ENCODE measurements at regions not wholly inside any gene's neighbourhood (a gene's known extent, or its start where the extent isn't known, plus 50 kb on each side); places are given as distances from the start of the nearest gene placed in this dataset.

GRCh38 chr3:168407381-168407780 lies 311.7 kb upstream of the GOLIM4 start:
- Histone ChIP-seq H3K27me3 (replicated peaks; ENCODE audit: control insufficient read depth, insufficient read depth, low read length) (no peaks in the 10 kb centered on the region), H3K36me3 (ENCODE audit: control insufficient read depth, insufficient read depth, low read length) (no peaks in the 10 kb centered on the region), H3K4me3 (replicated peaks; ENCODE audit: low read depth, low read length) (no peak overlapping the region)
- no peak for TF ChIP-seq CTCF (IDR thresholded peaks at IDR 0.05; ENCODE audit: insufficient read depth, low read length, poor library complexity, severe bottlenecking)
- no peak for DNase-seq (ENCODE audit: extremely low read depth, insufficient read length)

GRCh38 chr3:168405288-168405687 lies 309.6 kb upstream of the GOLIM4 start:
- H3K27me3 ChIP-seq (replicated peaks; ENCODE audit: control insufficient read depth, insufficient read depth, low read length) = no peaks in the 10 kb centered on the region
- DNase-seq (ENCODE audit: extremely low read depth, insufficient read length) = no peak
- no peak for TF ChIP-seq CTCF (IDR thresholded peaks at IDR 0.05; ENCODE audit: insufficient read depth, low read length, poor library complexity, severe bottlenecking)
- H3K36me3 ChIP-seq (ENCODE audit: control insufficient read depth, insufficient read depth, low read length) = no peaks in the 10 kb centered on the region
- no peak overlapping the region for H3K4me3 ChIP-seq (replicated peaks; ENCODE audit: low read depth, low read length)

- DNase-seq (ENCODE audit: extremely low read depth, insufficient read length) = no peak
- H3K4me3 ChIP-seq (replicated peaks; ENCODE audit: low read depth, low read length) = no peak overlapping the region
- TF ChIP-seq CTCF (IDR thresholded peaks at IDR 0.05; ENCODE audit: insufficient read depth, low read length, poor library complexity, severe bottlenecking) = no peak
- no peaks in the 10 kb centered on the region for H3K36me3 ChIP-seq (ENCODE audit: control insufficient read depth, insufficient read depth, low read length)
- no peaks in the 10 kb centered on the region for H3K27me3 ChIP-seq (replicated peaks; ENCODE audit: control insufficient read depth, insufficient read depth, low read length)
These were observed 302.8 kb upstream of the GOLIM4 start for GRCh38 chr3:168398371-168399025.

- H3K27me3 ChIP-seq (replicated peaks; ENCODE audit: control insufficient read depth, insufficient read depth, low read length) = no peaks in the 10 kb centered on the region
These were observed 301.1 kb upstream of the GOLIM4 start for GRCh38 chr3:168396861-168397260.

GRCh38 chr3:168395551-168395950 lies 299.8 kb upstream of the GOLIM4 start:
- H3K36me3 ChIP-seq (ENCODE audit: control insufficient read depth, insufficient read depth, low read length) = no peaks in the 10 kb centered on the region
- no peaks in the 10 kb centered on the region for H3K27me3 ChIP-seq (replicated peaks; ENCODE audit: control insufficient read depth, insufficient read depth, low read length)
- no peak for DNase-seq (ENCODE audit: extremely low read depth, insufficient read length)
- no peak for TF ChIP-seq CTCF (IDR thresholded peaks at IDR 0.05; ENCODE audit: insufficient read depth, low read length, poor library complexity, severe bottlenecking)
- H3K4me3 ChIP-seq (replicated peaks; ENCODE audit: low read depth, low read length) = no peak overlapping the region

More at GRCh38 chr3:168396861-168397260, 301.1 kb upstream of the GOLIM4 start:
- Histone ChIP-seq H3K36me3 (ENCODE audit: control insufficient read depth, insufficient read depth, low read length) (no peaks in the 10 kb centered on the region), H3K4me3 (replicated peaks; ENCODE audit: low read depth, low read length) (no peak overlapping the region)
- TF ChIP-seq CTCF (IDR thresholded peaks at IDR 0.05; ENCODE audit: insufficient read depth, low read length, poor library complexity, severe bottlenecking) = no peak
- DNase-seq (ENCODE audit: extremely low read depth, insufficient read length) = no peak

- Histone ChIP-seq H3K4me3 (replicated peaks; ENCODE audit: low read depth, low read length) (no peak overlapping the region), H3K36me3 (ENCODE audit: control insufficient read depth, insufficient read depth, low read length) (no peaks in the 10 kb centered on the region), H3K27me3 (replicated peaks; ENCODE audit: control insufficient read depth, insufficient read depth, low read length) (no peaks in the 10 kb centered on the region)
- DNase-seq (ENCODE audit: extremely low read depth, insufficient read length) = no peak
- TF ChIP-seq CTCF (IDR thresholded peaks at IDR 0.05; ENCODE audit: insufficient read depth, low read length, poor library complexity, severe bottlenecking) = no peak
These were observed 298.7 kb upstream of the GOLIM4 start for GRCh38 chr3:168394439-168394838.

All from GM06990 (cell line).